CD4-positive, alpha-beta T cell treated with Interleukin-2 at 100 ng/mL for 4 hours (primary cell): ENCODE measurements at regions not wholly inside any gene's neighbourhood (a gene's known extent, or its start where the extent isn't known, plus 50 kb on each side); places are given as distances from the start of the nearest gene placed in this dataset.

Source experiments
- DNase-seq: peaks from one replicate; pipeline ENCODE4 v3.0.0-alpha.2; 2020; ENCODE audit warnings: low spot score

DNA sequence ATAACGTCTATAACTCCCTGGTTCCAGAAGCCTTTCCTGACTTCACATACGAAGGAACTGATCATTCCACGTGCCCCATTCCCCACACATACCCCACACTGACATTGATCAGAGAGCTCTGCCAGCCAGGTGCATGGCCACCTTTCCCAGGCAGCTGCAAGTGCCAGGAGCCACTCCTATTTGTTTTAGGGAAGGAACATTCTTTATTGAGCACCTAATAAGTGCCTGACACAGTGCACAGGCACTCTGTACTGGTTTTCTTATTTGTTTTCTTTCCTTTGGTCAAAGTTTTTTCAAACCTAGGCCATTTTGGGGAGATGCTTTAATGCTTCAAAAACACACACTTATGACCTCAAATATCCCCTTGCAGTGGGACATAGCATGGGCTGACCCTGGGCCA lies 50.0 kb downstream of the PITPNM2 start:
- no peak for DNase-seq

DNA sequence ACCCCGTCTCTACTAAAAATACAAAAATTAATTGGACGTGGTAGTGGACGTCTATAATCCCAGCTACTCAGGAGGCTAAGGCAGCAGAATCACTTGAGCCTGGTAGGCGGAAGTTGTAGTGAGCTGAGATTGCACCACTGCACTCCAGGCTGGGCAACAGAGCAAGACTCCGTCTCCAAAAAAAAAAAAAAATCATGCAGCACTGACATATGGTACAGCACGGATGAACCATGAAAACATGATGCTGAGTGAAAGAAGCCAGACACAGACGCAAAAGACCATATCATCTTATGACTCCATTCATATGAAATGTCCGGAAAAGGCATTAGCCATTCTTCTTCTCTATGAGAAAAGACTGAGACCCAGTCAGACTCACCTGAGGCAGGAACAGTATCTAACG lies 50.4 kb downstream of the PITPNM2 start:
- DNase-seq = no peak

DNA sequence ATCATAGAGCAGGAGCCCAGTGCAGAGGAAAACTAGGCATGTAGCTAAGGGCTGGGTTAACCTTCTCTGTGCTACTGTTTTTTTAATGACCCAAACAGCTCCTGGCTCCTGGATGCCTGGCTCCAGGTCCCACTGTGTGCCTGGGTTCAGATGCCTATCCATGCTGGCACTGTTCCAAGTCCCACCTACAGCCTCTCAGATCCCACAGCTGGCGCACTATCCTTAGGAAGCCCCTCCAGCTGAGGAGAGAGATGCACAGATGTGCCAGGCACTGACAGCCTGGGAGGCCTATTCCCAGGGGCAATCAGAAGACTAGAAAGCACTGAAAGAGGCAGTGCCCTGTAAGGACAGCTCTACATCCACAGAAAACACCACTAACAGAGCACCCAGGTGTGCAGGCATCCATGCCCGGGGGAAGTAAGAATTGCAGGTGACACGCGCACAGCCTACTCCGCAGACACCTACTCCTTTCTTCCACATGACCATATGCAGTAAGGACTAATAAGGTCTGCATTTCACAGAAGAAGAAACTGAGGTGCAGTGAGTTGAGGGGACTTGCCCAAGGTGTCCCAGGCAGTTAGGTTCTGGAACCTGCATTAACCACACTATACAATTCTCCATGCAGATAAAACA lies 51.2 kb downstream of the PITPNM2 start:
- DNase-seq = no peak

DNA sequence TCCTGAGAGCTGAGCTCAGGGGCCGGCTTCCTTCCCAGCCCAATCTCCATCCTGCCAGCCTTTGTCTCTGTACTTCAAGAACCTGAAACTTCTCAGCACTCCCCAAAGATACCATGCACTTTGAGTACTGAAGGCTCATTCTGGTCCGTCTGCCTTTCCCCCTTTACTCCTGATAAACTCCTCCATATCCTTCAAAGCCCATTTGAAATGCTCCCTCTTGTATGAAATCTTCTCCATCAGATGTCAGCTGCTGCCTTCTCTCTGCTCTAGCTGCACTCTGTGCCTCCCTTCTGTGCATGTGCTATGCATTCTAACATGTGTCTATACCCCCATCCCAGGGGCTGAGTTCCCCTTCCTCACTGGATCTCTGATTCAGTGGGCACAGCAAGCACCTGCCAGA lies 52.1 kb downstream of the PITPNM2 start:
- DNase-seq = no peak

DNA sequence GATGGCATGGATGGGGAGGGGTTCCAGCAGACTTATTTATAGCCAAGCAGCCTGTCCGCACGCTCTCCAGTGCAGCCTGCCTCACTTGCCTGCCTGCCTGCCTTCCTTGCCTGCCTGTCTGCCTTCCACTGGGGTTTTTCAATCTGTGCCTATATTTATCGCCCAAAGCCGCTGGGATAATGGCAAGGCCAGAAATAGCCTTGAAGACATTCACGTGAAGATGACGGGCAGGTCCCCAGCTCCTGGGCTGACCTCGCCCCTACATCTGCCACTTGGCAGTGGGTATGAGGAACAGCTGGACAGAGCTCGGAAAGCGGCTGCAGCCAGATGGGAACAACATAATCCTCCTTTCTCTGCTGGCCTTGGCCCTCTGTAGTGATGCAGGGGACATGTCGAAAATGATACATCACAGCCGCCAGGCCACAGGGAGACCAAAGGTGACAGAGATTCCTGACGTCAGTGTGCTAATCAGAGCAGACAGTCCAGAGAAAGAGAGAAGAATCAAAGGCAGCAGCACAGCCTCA lies 53.3 kb downstream of the PITPNM2 start:
- no peak for DNase-seq

DNA sequence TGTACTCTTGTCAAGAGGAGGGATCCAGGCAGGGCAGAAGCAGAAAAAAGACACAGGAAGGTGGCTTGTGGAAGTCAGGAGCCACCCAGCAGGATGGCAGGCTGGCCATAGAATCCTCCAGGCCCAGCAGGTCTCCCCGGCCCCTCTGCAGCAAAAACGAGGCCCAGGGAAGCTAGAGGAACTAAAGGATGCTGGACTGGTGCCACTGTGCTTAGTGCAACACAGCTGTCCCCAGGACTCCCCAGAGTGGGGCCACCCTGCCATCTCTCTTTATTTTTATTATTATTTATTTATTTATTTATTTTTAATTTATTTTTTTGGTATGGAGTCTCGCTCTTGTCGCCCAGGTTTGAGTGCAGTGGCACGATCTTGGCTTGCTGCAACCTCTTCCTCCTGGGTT lies 54.1 kb downstream of the PITPNM2 start:
- DNase-seq = no peak

DNA sequence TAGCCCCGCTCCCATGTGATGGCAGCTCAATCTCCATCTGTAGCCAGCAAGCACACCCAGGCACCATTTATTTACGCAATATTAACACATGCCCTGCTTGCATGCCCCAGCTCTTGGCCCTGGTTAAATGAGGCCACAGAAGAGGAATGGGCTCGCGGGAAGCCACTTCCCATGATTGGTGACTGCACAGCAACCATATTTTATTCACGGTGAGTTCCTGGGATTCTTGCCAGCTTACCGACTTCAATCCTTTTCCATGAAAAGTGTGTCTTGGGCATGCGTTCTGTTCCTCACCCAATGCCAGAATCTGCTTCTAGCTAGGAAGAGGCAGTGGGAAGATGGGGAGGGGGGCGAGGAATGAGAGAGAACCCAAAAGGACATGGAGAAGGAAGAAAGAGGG lies 54.7 kb downstream of the PITPNM2 start:
- no peak for DNase-seq

DNA sequence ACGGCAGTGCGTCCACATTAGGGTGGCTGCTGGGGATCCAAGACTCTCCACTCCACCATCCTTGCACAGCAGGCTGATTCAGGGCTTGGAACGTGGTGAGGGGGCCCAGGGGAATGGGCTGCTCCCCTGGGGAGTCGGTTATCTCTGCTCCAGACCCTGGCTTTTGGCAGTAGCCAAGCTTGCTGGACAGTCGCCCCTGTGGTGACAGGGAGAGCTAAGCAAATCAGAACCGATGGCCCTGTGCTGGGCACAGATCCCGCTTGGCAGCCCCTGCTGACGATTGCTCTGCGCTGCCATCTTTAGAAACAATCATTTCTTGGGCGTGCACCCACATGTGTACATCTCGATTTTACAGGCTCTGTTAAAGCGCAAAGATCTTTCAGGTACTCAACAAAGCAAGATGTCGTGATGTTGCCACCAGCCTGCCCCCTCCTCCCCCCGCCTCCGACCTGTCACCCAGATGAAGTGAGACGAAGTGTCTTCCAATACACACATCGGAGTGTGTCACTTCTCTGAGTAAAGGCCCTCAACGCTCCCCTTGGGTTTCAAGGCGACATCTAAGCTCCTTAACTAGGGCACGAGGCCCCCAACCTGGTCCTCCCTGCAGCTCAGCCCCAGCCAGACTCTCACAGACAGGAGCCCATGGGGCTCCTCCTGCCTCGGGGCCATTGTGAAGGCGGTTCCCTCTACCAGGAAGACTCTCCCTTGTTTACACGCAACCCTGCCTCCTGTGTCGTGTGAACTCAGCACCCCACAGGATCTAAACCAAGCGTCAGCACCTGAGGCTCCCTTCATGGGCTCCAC lies 55.6 kb downstream of the PITPNM2 start:
- DNase-seq = no peak

DNA sequence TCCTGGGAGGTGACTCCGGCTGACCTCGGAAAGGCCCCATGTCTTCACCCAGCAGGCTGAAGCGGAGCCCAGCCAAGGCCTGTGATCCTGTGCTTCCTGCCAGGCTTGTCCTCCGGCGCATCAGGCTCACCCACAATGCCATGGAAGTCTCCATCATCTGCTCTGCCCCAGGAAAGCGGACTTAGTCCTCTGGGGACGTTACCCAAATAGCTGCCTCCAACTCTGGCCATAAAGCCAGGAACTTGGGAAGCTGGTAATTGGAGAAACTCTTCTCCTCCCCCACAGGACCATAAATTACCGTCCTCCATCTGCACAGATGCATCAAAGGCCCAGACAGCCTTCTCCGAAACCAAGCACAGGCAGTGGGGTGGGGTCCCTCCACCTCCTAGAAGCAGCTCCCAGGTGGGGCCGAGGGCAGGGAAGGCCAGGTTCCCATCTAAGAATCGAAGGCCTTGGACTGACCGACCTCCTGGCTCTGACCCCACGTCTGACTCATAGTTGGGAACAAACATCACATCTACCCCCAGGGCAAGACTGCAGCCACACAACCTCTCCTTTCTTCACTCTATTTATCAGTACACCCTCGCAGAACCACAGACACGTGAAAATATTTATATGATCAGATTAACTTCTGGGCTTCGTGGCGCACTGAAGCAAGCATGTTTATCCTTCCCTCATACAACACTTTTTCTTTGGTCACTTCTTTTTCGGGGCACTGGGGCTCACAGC lies 56.4 kb downstream of the PITPNM2 start:
- no peak for DNase-seq

DNA sequence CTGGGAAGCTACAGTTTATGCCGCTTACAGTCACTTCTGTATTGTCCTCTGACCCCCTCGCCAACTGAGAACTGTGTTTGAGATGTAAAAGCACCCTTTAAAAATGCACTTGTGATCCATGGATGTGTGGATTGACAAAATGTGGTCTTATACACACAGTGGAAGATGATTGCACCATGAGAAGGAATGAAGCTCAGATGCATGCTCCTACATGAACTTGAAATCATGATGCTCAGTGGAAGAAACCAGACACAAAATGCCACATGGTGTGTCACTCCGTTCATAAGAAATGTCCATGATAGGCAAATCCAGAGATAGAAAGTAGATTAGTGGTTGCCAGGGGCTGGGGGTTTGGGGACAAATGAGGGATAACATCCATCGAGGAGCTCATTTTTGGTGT lies 58.0 kb downstream of the PITPNM2 start:
- DNase-seq = no peak

DNA sequence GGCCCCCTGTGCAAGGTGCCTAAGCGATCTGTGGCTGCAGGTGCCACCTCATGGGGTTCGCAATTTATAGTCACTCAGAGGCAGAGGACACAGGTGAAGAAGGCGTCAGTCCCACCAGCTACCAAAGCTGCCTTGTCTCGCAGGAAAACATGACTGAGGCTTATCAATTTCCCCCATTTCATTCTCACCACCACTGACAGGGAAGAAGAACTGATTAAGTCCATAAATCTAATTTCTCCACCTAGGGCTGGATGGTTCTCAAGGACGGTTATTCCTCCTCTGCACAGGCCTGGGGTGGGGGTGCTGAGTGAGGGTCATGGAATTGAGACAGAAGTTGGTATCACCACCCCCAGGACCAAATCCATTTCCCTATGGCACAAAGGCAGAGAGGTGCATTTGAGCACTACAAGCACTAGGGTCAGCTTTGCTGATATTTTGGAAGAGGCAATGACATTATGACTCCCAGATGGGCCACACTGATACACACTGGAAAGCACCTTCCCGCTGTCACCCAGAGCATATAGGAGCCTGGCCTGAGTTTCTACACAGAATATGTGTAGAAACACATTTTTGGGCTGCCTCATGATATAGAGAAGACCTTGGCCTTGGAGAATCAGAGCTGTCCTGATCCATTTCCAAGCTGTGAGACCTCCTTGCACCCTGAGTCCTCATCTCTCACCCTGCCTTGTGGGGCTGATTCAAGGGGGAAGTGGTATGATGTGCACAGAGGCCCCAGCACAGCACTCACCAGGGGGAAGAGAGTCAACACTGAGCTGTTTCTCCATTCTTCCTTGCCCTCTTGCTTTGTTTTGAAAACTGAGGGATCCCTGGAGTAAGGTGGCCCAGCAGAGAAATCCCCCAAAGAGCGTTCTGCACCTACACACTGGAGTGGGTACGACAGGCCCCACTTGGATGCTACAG lies 59.4 kb downstream of the PITPNM2 start:
- no peak for DNase-seq

DNA sequence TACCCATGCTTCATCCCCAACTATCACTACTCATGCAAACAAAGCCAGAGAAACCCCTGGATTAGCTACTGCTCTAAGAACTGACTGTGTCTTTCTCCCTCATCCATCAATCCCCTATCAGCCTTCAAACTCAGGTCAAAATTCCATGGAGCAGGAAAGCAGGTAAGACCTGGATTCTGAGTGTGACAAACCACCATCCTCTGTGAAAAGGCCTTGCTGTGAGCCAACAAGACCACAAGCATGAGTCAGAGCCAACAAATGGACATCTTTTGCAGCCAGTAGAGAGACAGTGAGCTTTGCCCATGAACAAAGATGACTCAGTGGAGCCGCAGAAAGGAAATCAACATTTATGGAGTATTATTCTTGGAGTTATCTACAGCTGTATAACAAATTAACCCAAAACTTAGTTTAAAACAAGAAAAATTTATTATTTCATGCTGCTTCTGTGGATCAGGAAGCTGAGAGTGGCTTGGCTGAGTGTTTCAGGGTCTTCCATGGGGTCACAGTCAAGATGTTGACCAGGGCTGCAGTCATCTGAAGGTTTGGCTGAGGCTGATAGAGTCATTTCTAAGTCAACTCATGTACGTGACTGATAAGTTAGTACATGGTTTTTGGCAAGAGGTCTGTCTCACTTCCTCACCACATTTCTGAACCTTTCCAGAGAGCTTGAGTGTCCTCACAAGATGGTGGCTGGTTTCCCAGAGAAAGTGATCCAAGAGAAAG lies 61.1 kb downstream of the PITPNM2 start:
- peak; percentile 13 for DNase-seq

DNA sequence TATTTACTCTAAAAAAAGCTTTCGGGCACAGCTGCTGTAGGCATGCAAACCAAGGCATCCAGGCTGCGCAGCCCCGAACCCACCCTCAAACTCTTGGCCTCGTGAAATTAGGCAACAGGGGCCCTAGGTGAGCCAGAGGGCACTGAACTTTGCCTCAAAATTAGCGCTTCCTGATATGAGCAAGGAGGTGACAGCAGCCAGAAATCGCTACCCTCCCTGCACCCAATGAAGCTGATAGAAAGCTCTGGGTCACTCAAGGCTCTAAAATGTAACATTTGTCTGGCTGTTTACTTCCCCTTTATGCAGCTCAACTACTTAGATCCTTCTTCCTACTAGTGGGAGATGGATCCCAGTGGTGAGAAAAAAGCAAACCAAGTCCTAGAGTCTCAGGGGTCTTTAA lies 61.8 kb downstream of the PITPNM2 start:
- DNase-seq = no peak

DNA sequence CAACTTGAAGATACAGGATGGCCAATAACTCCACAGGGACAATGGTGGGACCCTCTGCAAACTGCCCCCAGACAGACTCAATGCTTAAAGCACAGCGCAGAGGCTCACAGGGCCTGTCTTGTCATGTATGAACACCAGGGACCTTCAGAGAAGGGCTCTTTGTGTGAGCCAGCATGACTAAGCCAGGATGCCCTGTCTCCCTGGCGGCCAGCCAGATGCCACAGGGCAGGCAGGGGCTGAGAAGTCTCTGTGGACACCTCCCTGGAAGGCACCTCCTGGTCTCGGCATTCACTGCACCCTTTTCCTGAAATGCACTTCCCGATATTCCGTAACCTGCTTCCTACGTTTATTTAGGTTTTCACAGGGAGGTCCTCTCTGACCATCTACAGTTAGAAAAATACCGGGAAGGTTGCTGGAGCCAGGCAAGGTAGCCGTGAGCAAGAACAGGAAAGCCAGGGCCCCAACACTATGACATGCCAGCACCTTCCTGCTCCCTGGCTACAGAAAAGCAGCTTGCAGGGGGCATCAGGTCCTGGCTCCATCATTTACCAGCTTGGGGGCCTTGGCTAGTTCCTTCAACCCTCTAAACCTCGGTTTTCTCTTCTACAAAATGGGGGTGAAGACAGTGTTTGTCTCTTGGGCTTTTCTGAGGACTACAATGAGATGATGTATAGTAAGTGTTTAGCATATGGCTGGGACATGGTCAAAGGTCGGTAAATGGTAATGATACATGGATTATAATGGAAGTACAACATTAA lies 65.0 kb downstream of the PITPNM2 start:
- no peak for DNase-seq

DNA sequence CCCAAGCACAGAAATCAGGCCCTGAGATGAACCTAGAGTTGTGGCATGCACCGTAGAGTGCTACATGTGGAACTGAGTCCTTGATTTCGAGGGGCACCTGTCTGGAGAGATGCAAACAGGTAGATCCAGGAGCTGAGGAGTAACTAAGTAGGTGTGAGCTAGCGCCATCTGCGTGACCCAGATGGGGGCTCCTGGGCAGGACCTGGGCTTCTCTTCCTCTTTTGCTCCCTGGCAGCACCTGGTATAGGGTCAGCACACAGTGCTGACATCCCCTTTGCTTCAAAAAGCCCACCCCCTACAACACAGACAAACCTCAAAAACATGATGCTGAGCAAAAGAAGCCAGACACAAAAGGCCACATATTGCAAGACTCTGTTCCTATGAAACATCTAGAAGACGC lies 65.8 kb downstream of the PITPNM2 start:
- no peak for DNase-seq

DNA sequence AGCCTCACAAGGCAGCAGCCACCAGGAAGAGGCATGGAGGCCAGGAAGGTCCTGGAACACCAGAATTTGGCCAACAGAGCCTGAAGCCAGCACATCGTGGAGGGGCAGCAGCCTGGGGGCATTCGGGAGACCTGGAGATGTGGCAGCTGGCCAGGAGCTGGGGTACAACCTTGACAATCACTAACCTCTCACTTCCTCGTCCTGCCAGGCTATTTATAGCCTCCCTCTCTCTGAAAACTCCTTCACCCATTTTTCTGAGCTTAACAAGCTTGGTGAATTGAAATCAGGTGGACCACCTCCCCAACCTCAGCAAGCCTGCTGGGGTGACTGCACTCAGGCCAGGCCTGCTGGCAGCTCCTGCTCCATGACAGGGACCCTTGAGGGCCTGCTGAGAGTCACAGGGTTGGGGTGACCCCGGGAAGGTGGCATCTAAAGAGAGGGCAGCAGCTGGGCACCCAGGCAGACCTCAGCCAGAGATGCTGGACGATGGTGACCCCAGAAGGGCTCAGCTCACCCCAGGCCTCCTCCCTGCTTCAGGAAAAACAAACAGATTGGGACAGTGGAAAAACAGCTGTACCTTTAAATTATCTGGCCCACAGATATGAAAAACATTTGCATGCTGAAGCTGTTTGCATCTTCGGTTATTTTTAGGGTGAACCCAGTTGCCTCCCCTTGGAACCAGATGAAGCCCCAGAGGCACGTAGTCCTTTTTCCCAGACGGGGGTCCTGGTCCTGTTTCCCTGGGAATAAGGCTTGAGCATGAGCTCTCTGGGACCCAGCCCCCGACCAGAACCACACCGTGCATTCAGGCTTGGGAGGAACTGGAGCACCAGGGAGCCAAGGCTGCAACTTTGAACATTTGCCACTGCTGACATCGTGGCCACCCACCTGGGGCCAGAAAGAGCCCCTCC lies 67.0 kb downstream of the PITPNM2 start:
- no peak for DNase-seq

DNA sequence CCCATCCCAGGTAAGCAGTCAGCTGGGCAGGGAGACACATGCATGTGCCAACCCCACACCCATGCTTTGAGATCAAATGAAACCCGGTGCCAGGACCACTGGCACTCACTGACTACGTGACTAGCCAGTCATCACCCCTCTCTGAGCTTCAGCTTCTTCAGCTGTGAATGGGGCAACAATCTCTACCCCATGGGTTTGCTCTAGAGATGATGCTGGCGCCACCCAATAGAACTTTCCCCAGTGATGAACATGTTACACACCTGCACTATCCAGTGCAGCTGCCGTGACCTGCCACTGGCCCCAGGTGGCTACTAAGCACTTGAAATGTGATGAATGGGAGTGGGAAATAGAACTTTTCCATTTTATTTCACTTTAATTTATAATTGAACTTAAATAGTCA lies 70.3 kb downstream of the PITPNM2 start:
- DNase-seq = no peak

DNA sequence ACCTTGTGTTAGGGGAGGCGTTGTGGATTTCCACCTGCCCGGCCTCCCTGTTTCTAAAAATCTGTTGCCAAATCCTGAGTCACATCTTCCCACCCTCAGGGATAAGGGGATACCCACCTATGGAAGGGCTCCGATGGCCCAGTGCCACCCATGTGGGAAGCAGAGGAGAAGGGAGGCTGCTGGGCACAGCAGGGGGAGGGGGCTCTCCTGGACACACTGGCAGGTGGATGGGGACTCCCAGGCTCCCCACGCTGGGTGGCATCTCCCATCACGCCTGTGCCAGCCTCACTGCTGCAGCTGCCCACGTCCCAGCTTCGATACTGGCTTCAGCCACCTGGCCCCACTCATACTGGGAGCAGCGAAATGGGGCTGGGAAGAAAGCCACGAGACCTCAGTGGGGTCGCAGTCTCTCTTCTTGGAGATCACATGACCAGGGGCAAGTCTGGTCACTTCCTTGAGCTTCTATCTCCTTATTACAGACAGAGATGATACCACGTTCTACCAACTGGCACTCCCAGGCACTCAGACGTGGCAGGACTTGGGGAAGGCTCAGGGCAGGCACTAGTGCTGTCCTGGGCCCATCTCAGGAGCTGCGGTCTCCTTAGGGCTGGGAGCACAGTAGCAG lies 72.2 kb downstream of the PITPNM2 start:
- DNase-seq = no peak

DNA sequence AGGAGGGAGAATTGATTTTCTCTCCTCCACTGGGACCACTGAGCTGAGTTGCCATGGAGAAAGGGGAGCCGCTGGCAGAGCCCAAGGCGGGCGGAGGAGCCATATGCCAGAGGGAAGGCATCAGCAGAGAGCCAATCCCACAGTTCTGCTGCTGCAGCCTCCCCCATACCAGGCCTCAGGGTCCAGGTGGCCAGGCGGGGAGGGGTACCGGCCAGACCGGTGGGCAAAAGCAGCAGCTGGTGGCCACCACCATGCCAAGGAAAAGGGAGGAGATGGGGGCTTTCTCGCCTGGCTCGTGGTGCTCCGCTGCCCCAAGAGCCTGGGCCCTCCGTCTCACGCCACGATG lies 72.8 kb downstream of the PITPNM2 start:
- DNase-seq = no peak
